Activated CD4-positive, alpha-beta T cell treated with anti-CD3 and anti-CD28 coated beads, Interleukin-2, amount 10 ng/mL, durations not matched to agents 24 days and 14 days (primary cell): ENCODE measurements at regions not wholly inside any gene's neighbourhood (a gene's known extent, or its start where the extent isn't known, plus 50 kb on each side); places are given as distances from the start of the nearest gene placed in this dataset.

Source experiments
- DNase-seq: peaks from one replicate; pipeline ENCODE4 v3.0.0; 2022
- H3K27ac Mint-ChIP-seq: one replicate; pipeline ENCODE4 v1.8.0; 2022; ENCODE audit warnings: mild to moderate bottlenecking, mixed read lengths
- H3K27me3 Mint-ChIP-seq: one replicate; pipeline ENCODE4 v1.8.0; 2022; ENCODE audit warnings: mixed read lengths
- H3K36me3 Mint-ChIP-seq: one replicate; pipeline ENCODE4 v1.8.0; 2022; ENCODE audit warnings: low read depth, mild to moderate bottlenecking, mixed read lengths
- H3K4me1 Mint-ChIP-seq: one replicate; pipeline ENCODE4 v1.8.0; 2021; ENCODE audit warnings: mixed read lengths
- H3K4me3 Mint-ChIP-seq: one replicate; pipeline ENCODE4 v1.8.0; 2022; ENCODE audit warnings: mild to moderate bottlenecking, moderate library complexity, mixed read lengths
- H3K9me3 Mint-ChIP-seq: one replicate; pipeline ENCODE4 v1.8.0; 2021; ENCODE audit warnings: mixed read lengths
- intact Hi-C: fragments of 100-400 bp; cut with micrococcal nuclease; formaldehyde crosslinking; loops from one replicate; pipeline ENCODE4 v1.15.1; 2023

DNA sequence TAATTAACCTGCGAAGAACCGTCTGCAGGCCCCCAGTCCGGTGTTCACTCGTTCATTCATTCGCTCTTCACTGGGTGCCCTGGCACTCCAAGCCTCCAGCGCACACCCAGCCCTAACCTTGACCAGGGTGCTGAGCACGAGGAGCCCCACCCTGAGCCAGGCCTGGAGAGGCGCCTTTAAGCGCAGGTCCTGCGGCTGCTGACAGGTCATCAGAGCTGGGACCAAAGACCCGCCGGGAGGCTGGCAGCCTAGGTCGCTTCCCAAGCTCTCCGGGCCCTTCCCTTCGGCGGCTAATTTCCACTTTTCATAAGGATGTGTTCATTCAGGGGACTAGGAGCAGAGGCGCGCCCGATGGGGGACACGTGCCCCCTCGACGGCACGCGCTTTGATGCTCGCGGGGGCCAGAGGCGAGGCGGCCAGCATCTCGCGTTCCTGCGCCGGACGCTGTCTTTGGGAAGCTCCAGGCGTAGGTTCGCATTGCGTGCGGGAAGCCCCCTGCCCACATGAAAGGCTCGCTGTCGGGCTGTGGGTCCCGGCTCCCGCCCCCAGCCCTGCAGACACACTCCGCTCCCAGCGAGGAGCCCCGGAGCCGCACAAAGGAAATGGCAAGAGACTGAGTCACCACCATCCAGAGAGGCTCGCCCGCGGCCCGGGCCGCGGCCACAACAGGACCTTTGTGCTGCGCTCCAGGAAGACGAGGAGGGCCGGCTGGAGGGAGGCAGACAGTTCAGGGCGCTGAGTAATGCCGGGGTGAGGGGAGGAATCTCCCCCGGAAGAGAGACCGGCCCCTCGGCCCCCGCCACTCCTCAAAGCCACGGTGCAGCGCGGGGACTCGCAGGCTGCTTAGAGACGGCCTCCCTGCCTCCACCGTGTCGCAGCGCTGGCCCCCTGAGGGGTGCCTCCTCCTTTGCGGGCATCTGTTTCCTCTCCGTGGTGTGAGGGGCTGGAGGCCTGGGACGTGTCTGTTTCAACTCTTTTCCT, 266.4 kb upstream of the HES1 start:
- H3K4me1 Mint-ChIP-seq: peaks cover 8% of the 10 kb centered on the region
- intact Hi-C loops: no loop called here
- H3K36me3 Mint-ChIP-seq: no peaks in the 10 kb centered on the region
- no peak overlapping the region for H3K27ac Mint-ChIP-seq
- H3K27me3 Mint-ChIP-seq: peaks cover 36% of the 10 kb centered on the region
- no peaks in the 10 kb centered on the region for H3K9me3 Mint-ChIP-seq
- H3K4me3 Mint-ChIP-seq: peak overlapping the region; percentile 32
- DNase-seq: peak; percentile 68

DNA sequence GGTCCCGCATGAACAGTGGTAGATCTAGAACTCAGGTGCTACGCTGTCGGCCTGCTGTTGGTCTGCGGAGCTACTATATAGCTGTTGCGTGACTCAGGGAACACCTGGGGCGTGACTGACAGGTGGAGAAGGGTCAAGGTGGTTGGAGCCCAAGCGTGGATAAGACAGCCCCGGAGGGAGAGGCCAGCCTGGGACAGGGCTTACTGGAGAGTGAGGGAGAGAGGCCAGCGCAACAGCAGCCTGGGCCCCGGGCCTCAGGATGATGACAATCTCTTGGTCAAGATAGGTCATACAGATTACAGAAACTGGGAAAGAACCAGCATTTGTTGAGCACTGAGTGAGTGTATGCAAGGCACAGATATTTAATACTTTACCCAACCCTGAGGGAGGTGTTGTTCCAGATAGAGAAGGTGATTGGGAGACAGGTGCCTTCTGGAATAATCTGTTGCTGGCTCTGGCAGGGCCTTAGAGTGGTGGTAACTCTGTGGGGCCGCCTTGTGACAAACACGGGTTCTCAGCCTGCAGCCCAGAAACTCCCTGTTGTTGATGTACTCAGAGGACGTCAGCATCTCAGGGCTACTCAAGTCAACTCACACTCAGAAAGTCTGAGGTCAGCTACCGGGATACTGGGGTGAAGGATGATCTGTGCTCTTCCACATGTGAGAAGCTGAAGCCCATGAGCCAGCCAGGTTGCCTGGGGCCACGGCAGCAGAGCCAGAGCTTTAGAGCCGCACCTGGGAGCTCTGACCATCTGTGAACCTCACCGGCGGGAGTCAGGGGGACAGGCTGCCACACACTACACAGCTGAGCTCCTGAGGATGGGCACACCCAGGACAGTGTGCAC, 265.4 kb upstream of the HES1 start:
- Mint-ChIP-seq H3K36me3 (no peaks in the 10 kb centered on the region), H3K27ac (no peak overlapping the region), H3K9me3 (no peaks in the 10 kb centered on the region), H3K4me1 (peaks cover 8% of the 10 kb centered on the region), H3K27me3 (peaks cover 38% of the 10 kb centered on the region), H3K4me3 (peak overlapping the region; percentile 32)
- DNase-seq: no peak
- intact Hi-C loops: no loop called here

DNA sequence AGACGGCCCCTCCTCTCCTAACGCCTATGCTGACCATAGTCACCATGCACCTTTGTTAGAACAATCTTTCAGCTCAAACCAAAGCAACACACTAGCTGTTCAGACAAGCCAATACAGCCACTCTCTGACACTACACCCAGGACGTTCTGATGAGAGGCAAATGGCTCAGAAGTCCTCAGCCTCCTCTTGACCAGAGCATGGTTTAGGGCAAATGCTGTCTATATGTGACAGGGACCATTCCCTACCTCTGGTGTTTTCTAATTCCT, 264.8 kb upstream of the HES1 start:
- Mint-ChIP-seq H3K27ac (no peak overlapping the region), H3K27me3 (peaks cover 37% of the 10 kb centered on the region)

DNA sequence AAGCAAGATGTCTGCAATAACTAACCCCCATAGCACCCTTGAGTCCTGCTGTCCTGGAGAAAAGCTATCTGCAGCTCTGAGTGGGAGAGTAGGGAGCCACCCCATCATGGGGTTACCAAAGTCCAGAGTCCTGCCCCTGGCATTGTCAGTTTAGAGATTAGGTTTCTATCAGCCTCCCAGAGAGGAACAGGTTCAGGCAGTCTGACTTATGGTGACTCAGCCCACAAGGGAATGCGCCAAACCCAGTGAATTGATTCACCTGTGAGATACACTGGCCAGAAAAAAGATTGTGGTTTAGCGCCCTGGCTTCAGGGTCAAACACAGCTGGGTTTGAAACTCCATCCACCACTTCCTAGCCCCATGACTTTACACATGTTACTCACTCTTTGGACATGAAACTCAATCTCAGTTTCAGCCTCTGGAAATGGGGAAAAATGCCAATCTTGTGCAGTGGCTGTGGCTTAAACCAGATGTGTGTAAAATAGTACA, 263.6 kb upstream of the HES1 start:
- Mint-ChIP-seq H3K4me1 (peaks cover 8% of the 10 kb centered on the region), H3K27me3 (peaks cover 43% of the 10 kb centered on the region), H3K36me3 (no peaks in the 10 kb centered on the region), H3K27ac (no peak overlapping the region), H3K4me3 (no peak overlapping the region), H3K9me3 (no peaks in the 10 kb centered on the region)
- peak; percentile 59 for DNase-seq
- intact Hi-C loops: no loop called here

More for the DNA sequence above, 264.8 kb upstream of the HES1 start:
- intact Hi-C loops: no loop called here
- H3K4me3 Mint-ChIP-seq: no peak overlapping the region
- no peak for DNase-seq
- peaks cover 8% of the 10 kb centered on the region for H3K4me1 Mint-ChIP-seq
- no peaks in the 10 kb centered on the region for H3K9me3 Mint-ChIP-seq
- H3K36me3 Mint-ChIP-seq: no peaks in the 10 kb centered on the region

DNA sequence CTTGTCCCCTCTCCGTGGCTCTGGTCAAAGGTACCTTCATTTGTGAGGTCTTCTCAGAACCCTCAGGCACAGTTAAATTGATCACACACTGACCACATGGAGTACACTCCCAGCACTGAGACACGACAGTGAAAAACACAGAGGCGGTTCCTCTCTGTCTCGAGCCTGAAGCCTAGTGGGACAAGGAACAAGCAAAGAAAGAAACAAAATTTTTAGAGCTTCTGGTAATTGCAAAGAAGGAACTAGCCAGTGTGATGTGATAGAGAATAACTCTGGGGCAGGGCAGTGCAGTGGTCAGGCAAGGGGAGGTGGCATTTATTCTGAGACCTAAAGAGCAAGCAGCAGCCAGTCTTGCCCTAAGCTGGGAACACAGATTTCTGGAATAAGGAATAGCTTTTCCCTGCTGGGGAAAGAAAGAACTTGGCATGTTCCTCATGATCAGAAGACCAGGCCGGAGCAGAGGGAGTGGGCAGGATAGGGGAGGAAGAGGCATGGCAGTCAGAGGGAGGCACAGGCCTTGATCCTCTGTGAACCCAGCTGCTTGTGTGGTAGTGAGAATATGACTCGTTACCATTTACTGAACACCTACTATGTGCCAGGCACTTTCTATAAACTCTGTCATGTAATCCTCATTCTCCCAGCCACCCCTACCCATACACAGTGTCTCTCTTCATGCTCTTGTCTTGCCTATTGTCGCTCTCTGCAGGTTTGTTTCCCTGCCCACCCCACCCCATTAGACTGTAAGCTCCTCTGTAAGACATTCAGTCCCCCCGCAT, 262.3 kb upstream of the HES1 start:
- Mint-ChIP-seq H3K4me1 (peaks cover 8% of the 10 kb centered on the region), H3K27ac (no peak overlapping the region), H3K27me3 (peaks cover 34% of the 10 kb centered on the region), H3K9me3 (no peaks in the 10 kb centered on the region), H3K36me3 (no peaks in the 10 kb centered on the region), H3K4me3 (no peak overlapping the region)
- no peak for DNase-seq
- intact Hi-C loops: no loop called here

DNA sequence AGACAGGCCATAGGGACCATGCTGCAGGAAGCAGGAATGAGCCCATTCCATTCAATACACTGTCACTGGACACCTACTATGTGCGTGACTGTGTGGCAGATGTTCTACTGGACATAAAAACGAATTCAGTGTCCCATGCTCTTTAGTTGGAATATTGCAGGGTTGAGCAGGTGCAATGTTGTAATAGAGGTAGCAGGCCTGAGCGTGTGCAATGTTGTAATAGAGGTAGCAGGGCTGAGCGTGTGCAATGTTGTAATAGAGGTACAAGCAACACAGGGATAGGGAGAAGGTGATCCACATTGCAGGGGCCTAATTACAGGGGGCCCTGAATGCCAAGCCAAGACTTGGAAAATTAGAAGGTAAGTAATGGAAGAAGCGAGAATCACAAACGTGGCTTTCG, 261.4 kb upstream of the HES1 start:
- intact Hi-C loops: no loop called here
- no peak overlapping the region for H3K4me3 Mint-ChIP-seq
- H3K9me3 Mint-ChIP-seq: no peaks in the 10 kb centered on the region
- DNase-seq: no peak
- no peak overlapping the region for H3K27ac Mint-ChIP-seq
- H3K4me1 Mint-ChIP-seq: peaks cover 8% of the 10 kb centered on the region
- H3K36me3 Mint-ChIP-seq: no peaks in the 10 kb centered on the region
- peaks cover 35% of the 10 kb centered on the region for H3K27me3 Mint-ChIP-seq

DNA sequence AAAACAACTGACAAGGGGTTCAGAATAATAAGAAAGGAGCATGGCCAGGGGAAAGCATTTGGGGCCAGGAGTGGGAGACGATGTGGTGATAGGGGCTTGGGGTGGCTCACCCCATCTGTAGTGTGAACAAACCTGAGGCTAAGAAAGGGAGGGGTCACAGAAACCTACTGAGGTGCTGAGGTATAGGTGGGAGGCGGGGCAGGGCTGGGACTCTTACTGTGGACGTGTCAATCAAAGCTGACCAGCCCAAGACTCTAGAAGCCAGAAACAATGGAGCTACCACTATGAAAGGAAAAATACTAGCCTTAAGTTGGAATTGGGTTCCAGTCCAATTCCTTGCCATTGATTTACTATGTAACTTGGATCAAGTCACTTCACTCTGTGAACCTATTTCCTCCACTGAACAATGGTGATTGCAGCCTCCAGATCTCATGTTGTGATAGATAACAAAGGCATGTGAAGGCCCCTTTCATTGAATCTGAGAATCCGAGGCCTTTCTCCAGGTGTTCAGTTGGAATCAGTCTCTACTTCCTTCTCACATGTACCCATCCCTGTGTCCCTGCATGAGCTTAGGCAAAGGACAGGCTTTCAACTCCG, 260.9 kb upstream of the HES1 start:
- Mint-ChIP-seq H3K4me1 (peaks cover 3% of the 10 kb centered on the region), H3K4me3 (no peak overlapping the region), H3K27ac (no peak overlapping the region), H3K36me3 (no peaks in the 10 kb centered on the region), H3K9me3 (no peaks in the 10 kb centered on the region), H3K27me3 (peaks cover 36% of the 10 kb centered on the region)
- no peak for DNase-seq
- intact Hi-C loops: no loop called here

DNA sequence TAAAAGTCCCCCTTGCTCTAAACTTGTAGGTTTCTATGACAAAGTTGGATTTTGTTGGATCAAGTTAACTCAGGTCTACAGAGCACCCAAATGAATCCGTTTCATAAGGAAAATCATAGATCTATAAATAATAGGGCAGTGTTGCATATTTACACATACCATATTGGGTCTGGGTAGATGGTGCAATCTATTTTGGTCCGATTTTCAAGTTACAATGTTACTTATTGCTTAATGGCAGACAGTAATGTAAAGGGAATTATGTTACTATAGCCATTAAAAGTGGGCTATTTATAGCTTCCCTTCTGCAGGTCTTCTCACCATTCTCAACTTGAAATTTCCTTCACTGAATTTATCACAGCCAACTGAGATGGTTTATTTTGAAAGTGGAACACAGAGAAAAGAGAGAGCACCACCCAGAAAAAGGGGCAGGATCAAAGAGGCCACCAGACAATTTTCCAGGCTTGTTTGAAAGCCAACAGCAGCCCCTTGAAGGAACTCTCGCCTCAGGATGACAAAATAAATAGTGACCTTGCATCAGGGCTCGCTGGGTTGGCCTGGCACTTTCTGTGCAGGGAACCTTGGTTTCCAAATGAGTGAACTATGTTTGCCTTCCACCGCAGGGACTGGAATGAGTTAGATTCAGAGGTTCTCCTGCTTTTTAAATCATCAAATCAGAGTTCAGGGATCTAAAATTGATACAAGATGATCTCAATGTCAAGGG, 260.2 kb upstream of the HES1 start:
- Mint-ChIP-seq H3K9me3 (no peaks in the 10 kb centered on the region), H3K27ac (no peak overlapping the region), H3K27me3 (peaks cover 29% of the 10 kb centered on the region), H3K4me3 (no peak overlapping the region), H3K36me3 (no peaks in the 10 kb centered on the region), H3K4me1 (no peaks in the 10 kb centered on the region)
- no peak for DNase-seq
- intact Hi-C loops: no loop called here

DNA sequence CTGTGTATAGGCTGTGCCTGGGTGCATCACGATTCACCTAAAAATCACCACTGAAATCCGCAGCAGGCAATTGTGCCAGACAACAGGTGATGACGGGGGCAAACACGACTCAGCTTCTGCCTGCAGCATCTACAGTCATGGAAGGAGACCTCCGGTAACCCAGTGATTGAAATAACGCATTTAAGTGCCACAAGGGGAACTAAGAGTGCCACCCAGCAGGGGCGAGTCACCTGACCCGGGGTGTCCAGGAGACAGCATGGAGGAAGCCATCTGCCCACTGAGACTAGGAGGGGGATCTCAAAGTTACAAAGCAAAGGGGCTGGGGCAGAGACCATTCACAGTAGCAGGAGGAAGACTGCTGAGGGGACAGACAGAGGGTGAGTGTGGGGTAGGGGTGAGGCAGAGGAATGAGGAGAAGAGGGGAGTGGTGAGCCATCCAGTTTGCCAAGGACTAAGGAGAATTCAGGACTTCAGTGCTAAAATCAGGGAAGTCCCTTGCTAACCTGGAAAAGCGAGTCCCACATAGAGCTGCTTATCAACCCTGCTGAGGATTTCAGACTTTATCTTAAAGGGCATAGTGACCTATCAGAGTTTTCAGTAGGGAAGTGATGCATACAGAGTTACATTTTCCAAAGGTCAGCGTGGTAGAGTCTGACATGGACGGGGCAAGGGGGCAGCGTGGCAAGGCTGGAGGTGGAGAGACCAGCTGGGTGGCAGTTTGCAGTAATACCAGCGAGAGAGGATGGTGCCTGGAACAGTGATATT, 256.7 kb upstream of the HES1 start:
- Mint-ChIP-seq H3K27me3 (peaks cover 25% of the 10 kb centered on the region), H3K36me3 (no peaks in the 10 kb centered on the region), H3K9me3 (no peaks in the 10 kb centered on the region), H3K4me3 (no peak overlapping the region), H3K27ac (no peak overlapping the region), H3K4me1 (no peaks in the 10 kb centered on the region)
- DNase-seq: no peak
- intact Hi-C loops: no loop called here

DNA sequence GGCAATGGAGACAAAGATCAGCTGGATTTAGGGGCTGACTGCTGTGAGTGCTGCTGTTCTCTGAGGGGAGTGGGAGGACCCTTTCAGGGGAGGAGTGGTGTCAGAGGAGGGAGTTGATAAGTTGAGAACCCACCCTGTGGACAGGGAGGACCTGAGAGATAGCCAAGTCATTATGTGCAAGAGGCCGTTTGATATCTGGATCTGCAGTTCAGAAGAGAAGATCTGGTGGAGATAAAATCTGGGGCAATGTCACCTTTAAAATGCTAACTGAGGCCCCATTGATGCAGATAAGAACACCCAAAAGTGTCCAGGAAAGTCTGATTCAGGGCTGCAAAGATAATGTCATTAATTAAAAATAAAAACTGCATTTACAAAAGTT, 256.1 kb upstream of the HES1 start:
- H3K36me3 Mint-ChIP-seq: no peaks in the 10 kb centered on the region
- H3K27me3 Mint-ChIP-seq: peaks cover 21% of the 10 kb centered on the region
- no peak overlapping the region for H3K4me3 Mint-ChIP-seq
- H3K9me3 Mint-ChIP-seq: no peaks in the 10 kb centered on the region
- intact Hi-C loops: no loop called here
- H3K27ac Mint-ChIP-seq: no peak overlapping the region
- no peak for DNase-seq
- no peaks in the 10 kb centered on the region for H3K4me1 Mint-ChIP-seq

DNA sequence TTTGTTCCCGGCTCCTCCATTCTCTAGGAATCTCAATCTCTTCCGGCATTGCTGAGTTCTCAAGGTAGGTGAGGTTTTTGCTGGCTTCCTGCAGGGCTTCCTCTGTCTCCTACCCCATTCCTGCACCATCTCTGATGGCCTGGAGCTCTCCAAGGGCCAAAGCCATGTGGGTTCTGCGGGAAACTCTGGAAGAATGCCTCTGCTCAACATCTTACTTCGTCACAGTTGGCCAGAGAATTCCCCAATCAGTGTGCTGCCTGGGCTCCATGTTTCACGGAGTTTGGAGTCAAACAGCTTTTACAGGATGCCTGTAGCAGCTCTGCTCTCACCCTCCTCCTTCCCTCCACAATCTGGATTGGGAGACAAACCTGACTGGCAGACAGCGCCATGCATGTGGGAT, 253.9 kb upstream of the HES1 start:
- no peaks in the 10 kb centered on the region for H3K9me3 Mint-ChIP-seq
- H3K4me3 Mint-ChIP-seq: no peak overlapping the region
- DNase-seq: no peak
- no peaks in the 10 kb centered on the region for H3K36me3 Mint-ChIP-seq
- peaks cover 10% of the 10 kb centered on the region for H3K27me3 Mint-ChIP-seq
- no peaks in the 10 kb centered on the region for H3K4me1 Mint-ChIP-seq
- intact Hi-C loops: no loop called here
- no peak overlapping the region for H3K27ac Mint-ChIP-seq

DNA sequence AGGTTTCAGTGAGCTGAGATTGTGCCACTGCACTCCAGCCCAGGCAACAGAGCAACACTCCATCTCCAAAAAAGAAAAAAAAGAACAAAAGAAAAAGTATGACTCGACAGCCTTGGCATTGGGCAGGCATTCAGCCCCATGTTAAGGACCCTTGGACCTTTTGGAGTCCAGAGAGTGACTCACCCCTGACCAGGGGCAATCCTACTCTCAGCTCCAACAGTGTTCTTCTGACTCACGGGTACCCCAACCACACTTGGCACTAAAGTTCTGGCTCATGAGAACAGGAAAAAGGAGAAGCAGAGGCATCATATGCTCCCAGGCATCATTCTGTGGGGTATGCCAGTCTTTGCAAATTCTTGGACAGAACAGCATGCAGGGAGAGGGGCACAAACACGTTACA, 252.4 kb upstream of the HES1 start:
- DNase-seq: no peak
- Mint-ChIP-seq H3K27me3 (peaks cover 7% of the 10 kb centered on the region), H3K9me3 (no peaks in the 10 kb centered on the region), H3K4me1 (no peaks in the 10 kb centered on the region), H3K36me3 (no peaks in the 10 kb centered on the region), H3K27ac (no peak overlapping the region), H3K4me3 (no peak overlapping the region)
- intact Hi-C loops: no loop called here
